ENCODE measurements at regions not wholly inside any gene's neighbourhood (a gene's known extent, or its start where the extent isn't known, plus 50 kb on each side); places are given as distances from the start of the nearest gene placed in this dataset.

- Histone ChIP-seq H3K4me3 (no peak overlapping the region), H3K27ac (replicated peaks in 1 of 4) (no peak overlapping the region), H3K9me3 (no peaks in the 10 kb centered on the region), H3K4me1 (no peaks in the 10 kb centered on the region), H3K36me3 (no peaks in the 10 kb centered on the region), H3K27me3 (no peaks in the 10 kb centered on the region)
- no peak for DNase-seq (ENCODE audit: extremely low spot score)
- WGBS, result 80% methylated on average over 1 of the region's 1 CpG
- TF ChIP-seq POLR2AphosphoS5 (IDR thresholded peaks at IDR 0.05) (no peak), CTCF (IDR thresholded peaks at IDR 0.05) (no peak), EP300 (IDR thresholded peaks at IDR 0.05) (no peak), POLR2A (IDR thresholded peaks at IDR 0.05; ENCODE audit: low read depth) (no peak)
- intact Hi-C loops (cut with DNase I), result no loop called here
These were observed 197.9 kb downstream of the HS3ST3B1 start for GRCh38 chr17:14498812-14499211.

GRCh38 chr17:14494161-14494560 lies 193.3 kb downstream of the HS3ST3B1 start:
- Histone ChIP-seq H3K9me3 (no peaks in the 10 kb centered on the region), H3K4me1 (no peaks in the 10 kb centered on the region), H3K27ac (replicated peaks in 1 of 4) (no peak overlapping the region), H3K36me3 (no peaks in the 10 kb centered on the region), H3K27me3 (no peaks in the 10 kb centered on the region), H3K4me3 (no peak overlapping the region)
- 88% methylated on average over 4 of the region's 4 CpGs for WGBS
- no peak for DNase-seq (ENCODE audit: extremely low spot score)
- no peak for TF ChIP-seq EP300 (IDR thresholded peaks at IDR 0.05)
- intact Hi-C loops (cut with DNase I), result no loop called here

- Histone ChIP-seq H3K9me3 (no peaks in the 10 kb centered on the region), H3K4me1 (no peaks in the 10 kb centered on the region), H3K4me3 (no peak overlapping the region), H3K27ac (replicated peaks in 1 of 4) (no peak overlapping the region), H3K27me3 (no peaks in the 10 kb centered on the region), H3K36me3 (no peaks in the 10 kb centered on the region)
- WGBS, result 91% methylated on average over 2 of the region's 2 CpGs
- DNase-seq (ENCODE audit: extremely low spot score), result no peak
- no peak for TF ChIP-seq EP300 (IDR thresholded peaks at IDR 0.05)
- no peak for TF ChIP-seq POLR2AphosphoS5 (IDR thresholded peaks at IDR 0.05)
- no peak for TF ChIP-seq POLR2A (IDR thresholded peaks at IDR 0.05; ENCODE audit: low read depth)
- TF ChIP-seq CTCF (IDR thresholded peaks at IDR 0.05), result no peak
- intact Hi-C loops (cut with DNase I), result no loop called here
These were observed 189.1 kb downstream of the HS3ST3B1 start for GRCh38 chr17:14489986-14490385.

GRCh38 chr17:14488958-14489550 lies 188.2 kb downstream of the HS3ST3B1 start:
- intact Hi-C loops (cut with DNase I), result no loop called here

GRCh38 chr17:14487068-14487467 lies 186.2 kb downstream of the HS3ST3B1 start:
- no peaks in the 10 kb centered on the region for H3K27me3 ChIP-seq
- no peak overlapping the region for H3K4me3 ChIP-seq
- TF ChIP-seq EP300 (IDR thresholded peaks at IDR 0.05), result no peak
- TF ChIP-seq CTCF (IDR thresholded peaks at IDR 0.05), result no peak
- TF ChIP-seq POLR2A (IDR thresholded peaks at IDR 0.05; ENCODE audit: low read depth), result no peak
- TF ChIP-seq POLR2AphosphoS5 (IDR thresholded peaks at IDR 0.05), result no peak
- peaks cover 0 to 8% (median 0%) of the 10 kb centered on the region in 4 donors for H3K9me3 ChIP-seq
- 85% methylated on average over 8 of the region's 8 CpGs for WGBS
- intact Hi-C loops (cut with DNase I), result no loop called here
- H3K27ac ChIP-seq (replicated peaks in 1 of 4), result no peak overlapping the region
- no peaks in the 10 kb centered on the region for H3K36me3 ChIP-seq
- H3K4me1 ChIP-seq, result no peaks in the 10 kb centered on the region
- no peak for DNase-seq (ENCODE audit: extremely low spot score)

More at GRCh38 chr17:14488958-14489550, 188.2 kb downstream of the HS3ST3B1 start:
- H3K4me3 ChIP-seq, result no peak overlapping the region
- no peaks in the 10 kb centered on the region for H3K4me1 ChIP-seq
- no peak for TF ChIP-seq POLR2AphosphoS5 (IDR thresholded peaks at IDR 0.05)
- no peak for TF ChIP-seq EP300 (IDR thresholded peaks at IDR 0.05)
- no peak for TF ChIP-seq CTCF (IDR thresholded peaks at IDR 0.05)
- TF ChIP-seq POLR2A (IDR thresholded peaks at IDR 0.05; ENCODE audit: low read depth), result no peak
- no peak overlapping the region for H3K27ac ChIP-seq (replicated peaks in 1 of 4)
- no peak for DNase-seq (ENCODE audit: extremely low spot score)
- H3K27me3 ChIP-seq, result no peaks in the 10 kb centered on the region
- H3K36me3 ChIP-seq, result no peaks in the 10 kb centered on the region
- no peaks in the 10 kb centered on the region for H3K9me3 ChIP-seq
- 69% methylated on average over 2 of the region's 2 CpGs for WGBS

Measured in esophagus muscularis mucosa (tissue), 4 donors.